ENCODE measurements at regions not wholly inside any gene's neighbourhood (a gene's known extent, or its start where the extent isn't known, plus 50 kb on each side); places are given as distances from the start of the nearest gene placed in this dataset.

GRCh38 chr6:144711661-144712060 is 426.5 kb downstream of the UTRN start:
- H3K27me3 ChIP-seq: no peaks in the 10 kb centered on the region
- H3K27ac ChIP-seq: no peak overlapping the region
- no peaks in the 10 kb centered on the region for H3K9me3 ChIP-seq
- no peak for TF ChIP-seq CTCF (IDR thresholded peaks at IDR 0.05)
- no peak overlapping the region for H3K9ac ChIP-seq (ENCODE audit: low read depth in 2 of 2, low read length in 2 of 2)
- no peaks in the 10 kb centered on the region for H3K36me3 ChIP-seq
- no peaks in the 10 kb centered on the region for H3K4me1 ChIP-seq
- H3K4me3 ChIP-seq: no peak overlapping the region
- no peak for DNase-seq
- intact Hi-C loops (cut with DNase I): no loop called here

GRCh38 chr6:144712541-144712940 is 427.4 kb downstream of the UTRN start:
- no peak for DNase-seq

DNA sequence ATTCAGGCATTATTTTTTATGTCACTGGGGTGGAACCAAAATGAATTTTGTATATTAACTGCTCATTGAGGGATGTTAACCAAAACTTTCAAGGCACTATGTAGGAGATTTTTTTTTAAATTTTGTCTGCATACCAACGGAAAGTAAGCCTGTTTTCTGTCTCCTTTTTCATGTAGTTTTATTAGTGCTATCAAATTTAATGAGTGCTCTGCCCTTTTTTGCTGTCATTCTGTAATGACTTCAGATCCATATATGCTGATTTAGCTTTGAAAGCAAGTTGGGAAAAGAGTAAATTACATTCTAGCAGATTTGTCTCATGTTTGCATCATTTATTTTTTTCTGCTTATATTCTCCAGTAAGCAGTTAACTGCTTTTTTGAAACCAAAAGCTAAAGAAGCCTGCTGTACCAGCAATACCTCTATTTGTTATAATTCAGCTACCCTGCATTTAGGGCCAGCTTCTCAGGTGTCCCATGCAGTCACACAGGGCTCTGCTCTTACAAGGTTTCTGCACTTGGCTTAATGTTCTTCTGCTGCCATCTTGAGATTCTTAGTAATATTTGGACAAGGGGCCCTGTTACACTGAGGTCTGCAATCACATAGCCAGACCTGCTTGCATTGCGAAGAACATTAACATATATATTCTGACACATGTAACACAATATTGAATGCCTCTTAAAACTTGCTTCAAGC is 429.0 kb downstream of the UTRN start:
- intact Hi-C loops (cut with DNase I): no loop called here
- TF ChIP-seq CTCF (IDR thresholded peaks at IDR 0.05): no peak
- no peaks in the 10 kb centered on the region for H3K27me3 ChIP-seq

More at GRCh38 chr6:144712541-144712940, 427.4 kb downstream of the UTRN start:
- Histone ChIP-seq H3K9ac (ENCODE audit: low read depth in 2 of 2, low read length in 2 of 2) (no peak overlapping the region), H3K4me3 (no peak overlapping the region), H3K4me1 (no peaks in the 10 kb centered on the region), H3K27ac (no peak overlapping the region), H3K36me3 (no peaks in the 10 kb centered on the region), H3K9me3 (no peaks in the 10 kb centered on the region), H3K27me3 (no peaks in the 10 kb centered on the region)
- intact Hi-C loops (cut with DNase I): no loop called here
- no peak for TF ChIP-seq CTCF (IDR thresholded peaks at IDR 0.05)

GRCh38 chr6:144715344-144715743 is 430.2 kb downstream of the UTRN start:
- DNase-seq: no peak
- intact Hi-C loops (cut with DNase I): no loop called here
- Histone ChIP-seq H3K36me3 (no peaks in the 10 kb centered on the region), H3K27ac (no peak overlapping the region), H3K27me3 (no peaks in the 10 kb centered on the region), H3K4me1 (no peaks in the 10 kb centered on the region), H3K9me3 (no peaks in the 10 kb centered on the region), H3K4me3 (no peak overlapping the region), H3K9ac (ENCODE audit: low read depth in 2 of 2, low read length in 2 of 2) (no peak overlapping the region)
- TF ChIP-seq CTCF (IDR thresholded peaks at IDR 0.05): no peak

More for the DNA sequence above, 429.0 kb downstream of the UTRN start:
- Histone ChIP-seq H3K4me1 (no peaks in the 10 kb centered on the region), H3K4me3 (no peak overlapping the region), H3K36me3 (no peaks in the 10 kb centered on the region), H3K9me3 (no peaks in the 10 kb centered on the region), H3K9ac (ENCODE audit: low read depth in 2 of 2, low read length in 2 of 2) (no peak overlapping the region), H3K27ac (no peak overlapping the region)
- no peak for DNase-seq

- TF ChIP-seq CTCF (IDR thresholded peaks at IDR 0.05): no peak
- intact Hi-C loops (cut with DNase I): no loop called here
- no peak for DNase-seq
These were observed 433.3 kb downstream of the UTRN start for GRCh38 chr6:144718431-144718830.

More at GRCh38 chr6:144718431-144718830, 433.3 kb downstream of the UTRN start:
- no peaks in the 10 kb centered on the region for H3K36me3 ChIP-seq
- no peak overlapping the region for H3K9ac ChIP-seq (ENCODE audit: low read depth in 2 of 2, low read length in 2 of 2)
- no peak overlapping the region for H3K4me3 ChIP-seq
- no peaks in the 10 kb centered on the region for H3K9me3 ChIP-seq
- no peaks in the 10 kb centered on the region for H3K4me1 ChIP-seq
- no peak overlapping the region for H3K27ac ChIP-seq
- H3K27me3 ChIP-seq: no peaks in the 10 kb centered on the region
